Ovary (tissue), 3 donors: ENCODE measurements at regions not wholly inside any gene's neighbourhood (a gene's known extent, or its start where the extent isn't known, plus 50 kb on each side); places are given as distances from the start of the nearest gene placed in this dataset.

Experiments used
- EP300 ChIP-seq: sonication (generic); formaldehyde crosslinking; IDR thresholded peaks from one replicate; pipeline ENCODE4 v1.6.1; 2017; ENCODE audit warnings: antibody characterized with exemption
- TF ChIP-seq, protein P1 (sequence below), 3 donors: fragments of 450-650 bp in 2 of 3; fragments of 200-600 bp in 1 of 3; IDR thresholded peaks; one replicate each; pipeline versions ENCODE4 v1.5.1 to v1.8.0; 2016 to 2022; ENCODE audit warnings: antibody characterized with exemption in 3 of 3, mild to moderate bottlenecking in 1 of 3
- donor health status: DM: no; HTN: no; CAD: no.

DNA sequence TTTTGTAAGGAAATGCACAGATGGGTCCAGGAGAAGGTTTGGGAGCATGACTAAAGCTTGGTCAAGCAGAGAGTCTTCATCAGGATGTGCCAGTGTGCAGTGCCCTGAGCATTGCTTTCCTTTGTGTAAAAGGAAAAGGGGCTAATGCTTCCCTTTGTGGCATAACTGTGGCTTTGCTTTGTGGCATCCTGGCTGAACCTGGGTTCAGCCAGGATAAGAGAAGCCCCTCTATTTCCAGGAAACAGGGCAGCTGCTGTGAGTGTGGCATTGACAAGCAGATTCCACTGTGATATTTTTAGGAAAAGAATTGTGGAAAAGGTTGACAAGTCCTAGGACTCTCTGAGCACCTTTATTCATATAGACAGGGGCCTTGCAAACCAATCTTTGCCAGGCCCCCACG lies 193.4 kb upstream of the CXCL12 start:
- TF ChIP-seq, protein P1, sequence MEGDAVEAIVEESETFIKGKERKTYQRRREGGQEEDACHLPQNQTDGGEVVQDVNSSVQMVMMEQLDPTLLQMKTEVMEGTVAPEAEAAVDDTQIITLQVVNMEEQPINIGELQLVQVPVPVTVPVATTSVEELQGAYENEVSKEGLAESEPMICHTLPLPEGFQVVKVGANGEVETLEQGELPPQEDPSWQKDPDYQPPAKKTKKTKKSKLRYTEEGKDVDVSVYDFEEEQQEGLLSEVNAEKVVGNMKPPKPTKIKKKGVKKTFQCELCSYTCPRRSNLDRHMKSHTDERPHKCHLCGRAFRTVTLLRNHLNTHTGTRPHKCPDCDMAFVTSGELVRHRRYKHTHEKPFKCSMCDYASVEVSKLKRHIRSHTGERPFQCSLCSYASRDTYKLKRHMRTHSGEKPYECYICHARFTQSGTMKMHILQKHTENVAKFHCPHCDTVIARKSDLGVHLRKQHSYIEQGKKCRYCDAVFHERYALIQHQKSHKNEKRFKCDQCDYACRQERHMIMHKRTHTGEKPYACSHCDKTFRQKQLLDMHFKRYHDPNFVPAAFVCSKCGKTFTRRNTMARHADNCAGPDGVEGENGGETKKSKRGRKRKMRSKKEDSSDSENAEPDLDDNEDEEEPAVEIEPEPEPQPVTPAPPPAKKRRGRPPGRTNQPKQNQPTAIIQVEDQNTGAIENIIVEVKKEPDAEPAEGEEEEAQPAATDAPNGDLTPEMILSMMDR (IDR thresholded peaks at IDR 0.05), result no peak
- TF ChIP-seq EP300, result no peak
